Activated CD4-positive, alpha-beta T cell treated with anti-CD3 and anti-CD28 coated beads for 24 hours (primary cell): ENCODE measurements at regions not wholly inside any gene's neighbourhood (a gene's known extent, or its start where the extent isn't known, plus 50 kb on each side); places are given as distances from the start of the nearest gene placed in this dataset.
"Not testable (repeated sequence)": the region's sequence is repeated elsewhere in the genome, so short reads cannot be mapped to it uniquely, and the experiment has no call there.

Experiments used
- DNase-seq, 2 donors: peaks; one replicate each; pipeline ENCODE4 v3.0.0-alpha.2; 2020; ENCODE audit warnings: low read depth in 2 of 2

DNA sequence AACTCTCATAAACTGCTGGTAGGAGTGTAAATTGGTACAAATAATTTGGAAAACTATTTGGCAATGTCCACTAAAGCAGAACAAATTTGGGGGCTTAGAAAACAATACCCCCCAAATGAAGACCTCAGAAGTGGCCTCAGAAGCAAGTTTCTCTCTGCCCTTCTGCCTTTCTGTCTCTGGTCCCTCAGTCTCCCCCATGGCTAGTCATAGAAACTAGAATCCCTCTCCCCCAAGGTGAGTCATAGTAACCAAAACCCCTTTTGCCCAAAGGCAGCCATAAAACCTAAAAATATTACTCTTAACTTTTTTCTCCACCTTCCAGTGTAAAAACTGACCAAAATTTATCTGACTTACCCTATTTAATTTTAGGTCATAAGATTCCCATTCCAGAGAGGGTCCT lies 350.7 kb upstream of the LRRC3B start:
- no peak for DNase-seq

DNA sequence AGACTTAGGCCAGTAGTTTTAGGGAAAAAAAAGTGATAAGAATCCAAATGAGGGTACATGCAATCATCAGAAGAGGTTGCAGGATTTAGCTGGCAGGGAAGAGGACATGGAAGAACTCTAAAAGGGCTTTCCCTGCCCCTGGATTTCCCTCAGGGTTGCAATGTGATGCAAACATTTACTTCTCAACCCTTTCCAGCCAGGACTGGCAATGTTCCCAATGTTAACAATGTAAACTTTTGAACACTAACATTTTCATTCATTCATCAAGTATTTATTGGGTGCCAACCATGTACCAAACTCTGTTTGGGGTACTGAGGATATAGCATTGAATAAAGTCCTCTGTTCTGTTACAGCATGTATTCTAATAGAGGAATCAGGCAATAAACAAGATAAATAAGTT lies 349.4 kb upstream of the LRRC3B start:
- DNase-seq = no peak

DNA sequence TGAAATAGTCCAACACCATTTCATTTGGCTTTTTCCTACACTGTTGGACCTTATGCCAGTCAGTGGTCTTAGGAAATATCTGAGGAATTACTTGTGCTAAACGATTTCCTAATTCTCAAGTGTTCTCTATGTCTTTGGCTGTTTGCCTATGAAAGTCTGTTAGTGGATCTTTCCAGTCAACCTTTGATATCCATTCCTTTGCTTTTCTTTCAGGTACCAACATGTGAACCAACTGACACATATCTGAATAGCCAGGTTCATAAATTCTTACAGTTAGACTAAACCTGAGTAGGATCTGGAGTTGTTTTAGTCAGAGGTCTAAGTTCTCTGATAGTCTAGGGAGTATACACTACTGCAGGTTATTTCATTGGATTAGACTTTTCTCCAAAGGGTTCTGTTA lies 343.5 kb upstream of the LRRC3B start:
- no peak for DNase-seq

DNA sequence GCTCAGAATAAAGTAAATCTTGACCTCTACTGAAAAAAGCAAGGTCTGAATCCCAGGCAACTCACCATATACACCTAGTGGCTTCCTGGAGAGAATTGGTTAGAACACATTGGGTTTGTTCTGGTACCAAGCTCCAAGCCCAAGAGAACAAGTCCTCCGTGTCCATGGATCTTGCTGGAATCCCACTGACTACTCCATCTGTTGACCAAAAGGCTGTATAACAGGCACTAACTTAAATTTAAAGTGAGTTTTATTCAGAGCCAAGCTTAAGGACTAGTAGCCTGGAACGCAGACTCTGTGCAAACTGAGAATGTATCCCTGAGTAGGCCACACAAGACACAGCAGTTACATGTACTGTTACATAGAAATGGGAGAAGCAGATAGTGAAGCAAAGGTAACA lies 342.1 kb upstream of the LRRC3B start:
- DNase-seq = no peak

DNA sequence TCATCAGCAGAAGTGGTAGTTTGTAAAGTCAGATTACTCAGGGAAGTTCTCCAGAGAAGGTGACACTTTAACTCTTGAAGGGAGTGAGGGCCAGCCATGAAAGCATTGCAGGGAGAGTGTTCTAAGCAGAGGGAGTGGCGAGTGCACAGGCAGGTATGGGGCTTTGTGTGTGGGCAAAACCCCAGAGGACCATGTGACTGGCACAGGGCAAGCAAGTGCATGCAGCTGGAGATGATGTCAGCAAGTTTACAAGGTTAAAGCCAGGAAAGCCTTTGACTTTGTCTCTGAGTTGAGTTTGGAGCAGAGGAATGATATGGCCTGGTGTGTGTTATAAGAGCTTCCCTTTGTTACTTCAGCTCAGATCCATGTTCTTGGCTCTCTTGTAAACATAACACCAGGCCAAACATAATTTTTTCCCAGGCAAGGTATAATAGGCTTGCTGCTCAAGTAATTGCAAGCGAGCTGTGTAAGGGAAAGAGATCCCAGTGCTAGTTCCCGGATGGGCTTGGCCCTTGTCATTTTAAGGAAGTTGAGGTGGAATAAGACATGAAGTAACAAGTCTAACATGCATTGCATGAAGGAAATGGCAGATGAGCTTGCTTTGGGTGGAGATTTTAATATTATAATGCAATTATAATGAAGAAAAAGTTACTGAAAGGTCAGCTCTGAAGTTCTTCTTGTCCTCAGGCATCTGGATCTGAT lies 341.1 kb upstream of the LRRC3B start:
- DNase-seq = no peak

DNA sequence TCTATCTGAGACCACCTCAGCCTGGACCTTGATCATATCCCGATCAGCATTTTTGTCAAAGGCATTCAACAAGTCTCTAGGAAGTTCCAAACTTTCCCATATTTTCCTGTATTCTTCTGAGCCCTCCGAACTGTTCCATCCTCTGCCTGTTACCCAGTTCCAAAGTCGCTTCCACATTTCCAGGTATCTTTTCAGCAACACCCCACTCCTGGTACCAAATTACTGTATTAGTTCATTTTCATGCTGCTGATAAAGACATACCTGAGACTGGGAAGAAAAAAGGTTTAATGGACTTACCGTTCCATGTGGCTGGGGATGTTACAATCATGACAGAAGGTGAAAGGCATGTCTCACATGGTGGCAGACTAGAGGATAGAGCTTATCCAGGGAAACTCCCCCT lies 338.1 kb upstream of the LRRC3B start:
- DNase-seq = not testable (repeated sequence)

DNA sequence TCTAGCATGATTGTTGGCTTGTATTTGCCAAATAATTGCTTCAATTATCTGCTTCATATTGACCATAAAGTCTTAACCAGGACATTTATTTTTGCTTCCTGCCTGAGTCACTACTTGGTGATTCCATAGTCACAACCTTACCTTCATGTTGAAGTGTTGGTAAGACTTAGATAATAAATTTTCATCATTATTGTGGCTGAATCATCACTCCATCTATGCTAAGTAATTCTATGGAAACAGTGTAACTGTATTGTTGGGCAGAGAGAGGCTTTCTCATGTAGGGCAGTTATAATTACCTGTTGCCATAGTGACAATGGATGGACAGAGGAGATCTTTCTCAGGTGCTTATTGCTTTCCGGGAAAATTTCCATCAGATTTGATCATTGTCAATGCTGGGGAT lies 330.7 kb upstream of the LRRC3B start:
- DNase-seq = no peak

DNA sequence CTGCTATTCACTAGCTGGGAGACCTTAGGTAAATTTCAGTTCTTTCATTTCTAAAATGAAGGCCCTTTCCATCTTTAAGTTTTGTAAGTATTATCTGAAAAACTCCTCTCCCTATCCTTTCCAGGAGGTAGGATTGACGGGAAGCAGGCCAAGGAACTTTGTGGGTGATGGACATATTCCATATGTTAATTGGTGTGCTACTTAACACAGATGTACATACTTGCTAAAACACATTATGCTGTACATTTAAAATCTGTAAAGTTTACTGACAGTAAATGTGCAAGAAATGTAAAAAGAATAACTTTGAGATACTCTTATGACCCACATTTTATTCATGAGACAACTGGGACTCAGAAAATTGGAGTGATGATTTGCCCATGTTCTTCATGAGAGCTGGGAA lies 329.8 kb upstream of the LRRC3B start:
- no peak for DNase-seq

DNA sequence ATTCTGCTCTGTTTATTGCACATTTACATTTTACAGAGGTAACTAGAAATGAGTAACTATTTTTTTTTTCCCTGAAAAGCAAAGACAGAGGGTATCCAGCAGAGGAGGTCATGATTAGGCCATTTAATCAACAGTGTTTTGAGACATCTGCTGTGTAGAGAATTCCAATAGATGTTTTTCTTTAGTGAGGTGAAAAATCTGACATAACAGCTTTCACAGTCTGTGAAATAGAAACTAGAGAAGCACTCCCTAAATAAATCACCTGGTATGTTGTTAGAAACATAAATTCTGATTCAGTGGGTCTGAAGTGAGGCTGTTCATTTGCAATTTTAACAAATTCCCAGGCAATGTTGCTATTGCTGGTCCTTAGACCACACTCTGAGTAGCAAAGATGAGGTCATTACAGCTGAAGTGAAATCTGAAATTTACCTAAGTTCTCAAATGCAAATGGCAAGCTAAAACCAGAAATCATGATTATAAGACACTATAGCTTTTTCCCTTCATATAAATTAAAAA lies 329.2 kb upstream of the LRRC3B start:
- no peak for DNase-seq

DNA sequence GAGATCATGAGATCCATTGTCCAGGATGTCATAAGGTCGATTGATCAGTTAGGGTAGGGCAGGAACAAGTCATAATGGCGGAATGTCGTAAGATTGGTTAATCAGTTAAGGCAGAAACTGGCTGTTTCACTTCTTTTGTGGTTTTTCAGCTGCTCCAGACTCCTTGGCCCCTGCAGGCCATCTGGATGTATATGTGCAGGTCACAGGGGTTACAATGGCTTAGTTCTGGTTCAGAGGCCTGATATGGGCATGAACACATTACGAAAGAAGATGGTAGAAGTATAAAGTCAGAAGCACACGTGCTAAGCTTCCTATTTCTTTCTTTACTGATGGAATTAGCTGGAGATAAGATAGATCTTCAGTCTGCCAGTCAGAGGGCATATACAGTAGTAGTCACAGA lies 315.4 kb upstream of the LRRC3B start:
- no peak for DNase-seq

DNA sequence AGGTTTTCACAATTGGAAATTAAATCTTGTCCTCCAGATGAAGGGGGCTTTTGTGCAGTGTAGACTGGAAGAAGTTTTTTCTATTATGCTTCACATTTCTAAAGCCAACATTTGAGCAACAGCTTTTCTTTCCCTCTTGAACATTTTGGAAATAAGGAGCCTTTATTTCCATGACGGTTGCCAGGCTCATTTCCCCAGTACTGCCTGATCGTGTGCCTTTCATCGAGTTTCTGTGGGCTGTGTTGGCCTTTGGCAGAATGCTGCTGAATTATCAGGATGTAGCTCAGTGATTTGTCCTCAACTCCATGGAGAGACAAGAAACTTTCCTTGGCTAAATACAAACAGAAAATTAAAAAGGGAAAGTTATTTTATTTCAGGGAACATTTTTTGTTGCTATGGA lies 314.8 kb upstream of the LRRC3B start:
- DNase-seq = no peak

DNA sequence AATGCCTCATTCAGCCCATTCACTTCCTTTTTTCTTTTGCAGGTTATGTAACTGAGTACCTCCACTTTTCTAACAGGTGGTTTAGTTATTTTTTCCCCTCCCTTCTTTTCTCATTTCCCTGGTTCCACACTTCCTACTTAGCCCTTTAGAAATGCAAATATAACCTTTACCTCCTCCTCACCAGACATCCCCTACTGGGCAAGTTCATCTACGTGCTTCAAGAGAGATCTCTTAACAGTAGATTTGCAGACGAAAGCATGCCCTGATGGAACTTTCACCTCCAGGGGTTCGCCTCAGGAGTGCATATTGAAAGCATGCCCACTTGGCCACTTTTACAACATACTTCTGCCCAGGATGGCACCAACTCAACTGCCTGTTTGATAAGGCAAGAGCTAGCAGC lies 314.1 kb upstream of the LRRC3B start:
- no peak for DNase-seq

DNA sequence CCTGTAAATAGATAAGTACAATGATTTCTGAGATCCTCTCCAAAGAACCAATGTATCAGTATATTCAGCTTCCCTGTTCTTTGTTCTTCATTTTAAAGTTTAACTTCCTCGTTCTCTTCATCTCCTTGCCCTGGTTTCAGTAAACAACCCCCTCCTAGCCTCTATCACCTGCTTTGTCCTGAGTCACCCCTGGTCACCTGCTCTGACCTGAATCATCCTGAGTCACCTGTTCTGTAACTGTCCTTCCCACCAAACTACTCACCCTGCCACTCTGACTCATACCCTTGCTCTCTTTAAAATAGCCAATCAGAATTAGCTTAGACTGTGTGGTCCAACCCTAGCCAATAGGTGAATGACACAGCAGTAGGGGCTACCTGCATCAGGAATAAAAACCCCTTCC lies 313.0 kb upstream of the LRRC3B start:
- not testable (repeated sequence) for DNase-seq

DNA sequence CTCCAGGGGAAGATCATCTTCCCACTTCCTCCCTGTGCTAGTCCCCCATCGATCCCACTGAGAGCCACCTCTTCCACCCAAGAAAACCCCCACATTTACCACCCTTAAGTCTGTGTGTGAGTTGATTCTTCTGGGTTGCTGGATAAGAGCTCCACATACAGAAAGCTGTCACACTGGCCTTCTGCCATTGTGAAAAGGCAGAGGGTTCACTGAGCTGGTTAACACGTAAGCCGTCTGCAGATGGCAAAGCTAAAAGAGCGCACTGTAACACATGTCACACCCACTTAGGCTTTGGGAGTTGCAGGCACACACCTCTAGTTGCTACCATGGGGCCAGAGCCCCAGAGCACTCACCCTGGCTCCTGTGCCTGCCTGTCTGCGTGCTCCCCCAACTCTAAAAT lies 309.8 kb upstream of the LRRC3B start:
- DNase-seq = no peak

DNA sequence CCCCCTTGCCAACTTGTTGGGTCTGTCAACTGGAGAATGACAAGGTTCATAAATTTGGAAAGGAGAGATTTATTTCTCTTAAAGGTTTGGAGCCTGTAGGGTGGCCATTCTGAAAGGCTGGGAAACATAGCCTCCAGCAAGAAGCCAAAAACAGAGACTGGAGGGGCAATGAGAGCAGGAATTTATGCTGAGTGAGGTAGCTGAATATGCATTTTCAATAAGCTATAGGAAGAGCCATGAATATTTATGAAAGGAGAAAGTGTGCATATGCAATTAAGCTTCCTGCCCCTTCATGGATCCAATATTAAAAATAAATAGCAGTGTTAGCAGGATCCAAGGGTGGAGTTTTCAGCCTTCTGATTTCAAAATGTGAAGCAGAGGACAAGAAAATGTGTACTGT lies 306.1 kb upstream of the LRRC3B start:
- no peak for DNase-seq

DNA sequence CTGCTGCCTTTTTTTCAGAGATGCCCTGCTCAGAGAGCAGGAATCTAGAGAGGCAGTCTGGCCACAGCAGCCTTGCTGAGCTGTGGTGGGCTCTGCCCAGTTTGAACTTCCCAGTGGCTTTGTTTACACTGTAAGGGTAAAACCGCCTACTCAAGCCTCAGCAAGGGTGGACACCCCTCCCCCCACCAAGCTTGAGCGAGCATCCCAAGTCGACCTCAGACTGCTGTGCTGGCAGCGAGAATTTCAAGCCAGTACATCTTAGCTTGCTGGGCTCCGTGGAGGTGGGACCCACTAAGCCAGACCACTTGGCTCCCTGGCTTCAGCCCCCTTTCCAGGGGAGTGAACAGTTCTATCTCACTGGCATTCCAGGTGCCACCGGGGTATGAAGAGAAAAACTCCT lies 298.8 kb upstream of the LRRC3B start:
- DNase-seq = not testable (repeated sequence)

DNA sequence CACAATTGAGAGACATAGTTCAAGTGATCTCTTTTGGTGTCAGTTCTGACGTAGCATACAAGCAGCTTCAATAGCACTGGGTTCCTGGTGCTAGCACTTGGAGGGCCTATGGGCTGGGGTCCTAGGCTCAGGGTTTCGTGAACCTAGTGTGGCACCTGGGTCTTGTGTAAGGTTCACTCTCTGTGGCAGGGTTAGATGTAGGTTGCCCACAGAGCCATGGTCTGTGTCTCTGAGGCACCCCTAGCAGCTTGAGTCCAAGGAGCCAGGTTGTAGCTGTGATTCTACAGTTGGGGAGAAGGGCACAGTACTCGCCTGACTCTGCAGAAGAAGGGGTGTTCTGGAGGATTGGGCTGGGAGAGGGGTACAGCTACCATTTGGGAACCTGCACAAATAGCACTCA lies 282.6 kb upstream of the LRRC3B start:
- DNase-seq = no peak

DNA sequence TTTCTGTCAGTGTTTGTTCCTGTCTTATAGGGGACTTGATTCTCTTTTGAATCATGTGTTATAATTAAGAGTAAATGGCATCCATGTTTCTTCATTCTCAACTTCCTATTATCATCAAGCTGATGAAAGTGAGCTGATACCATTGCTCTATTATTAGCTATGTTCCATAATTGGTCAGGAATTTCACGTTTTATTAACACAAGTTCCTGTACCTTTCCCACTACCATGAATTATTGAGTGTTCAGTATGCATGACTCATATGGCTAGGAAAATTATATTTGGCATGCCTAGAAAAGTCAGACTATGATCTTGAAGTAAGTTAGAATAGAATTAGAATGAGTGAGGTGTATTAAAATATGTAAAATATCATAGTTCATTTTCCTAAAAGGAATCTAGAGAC lies 278.9 kb upstream of the LRRC3B start:
- DNase-seq = no peak

DNA sequence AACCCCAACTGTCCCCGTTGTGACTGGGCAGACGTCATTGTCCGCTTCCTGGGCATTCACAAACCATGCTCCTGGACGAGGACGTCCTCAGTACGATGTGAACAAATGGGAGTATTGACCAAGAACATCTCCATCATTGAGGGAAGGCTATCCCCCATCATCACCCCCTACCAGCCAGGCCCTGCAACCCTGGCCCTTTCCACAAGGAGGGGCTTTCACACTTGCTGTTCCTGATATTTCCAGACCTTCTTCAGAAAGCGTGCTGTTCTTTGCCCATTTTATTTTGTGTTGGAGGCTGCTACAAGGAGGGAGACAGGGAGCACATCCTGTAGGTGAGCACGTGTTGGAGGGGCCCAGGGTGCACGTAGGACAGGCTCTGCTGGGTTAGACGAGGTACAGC lies 277.0 kb upstream of the LRRC3B start:
- no peak for DNase-seq

DNA sequence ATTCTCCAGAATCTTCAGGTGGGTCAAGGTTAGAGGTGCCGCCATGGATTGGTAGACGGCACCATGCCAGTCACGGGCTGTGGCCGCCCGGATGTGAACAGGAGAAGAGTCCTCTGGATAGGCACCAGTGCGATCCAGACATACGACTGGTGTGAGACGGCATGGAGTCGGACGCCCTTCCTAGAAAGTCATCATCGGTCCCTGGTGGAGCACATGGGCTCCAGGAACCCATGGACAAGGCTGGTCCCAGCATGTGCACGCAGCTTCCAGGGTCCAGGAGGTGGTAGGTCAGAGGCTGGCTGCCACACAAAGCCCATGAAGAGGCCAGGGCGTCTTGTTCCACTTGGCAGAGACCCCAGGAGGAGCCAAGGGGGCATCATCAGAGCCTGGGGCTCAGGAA lies 276.1 kb upstream of the LRRC3B start:
- no peak for DNase-seq

DNA sequence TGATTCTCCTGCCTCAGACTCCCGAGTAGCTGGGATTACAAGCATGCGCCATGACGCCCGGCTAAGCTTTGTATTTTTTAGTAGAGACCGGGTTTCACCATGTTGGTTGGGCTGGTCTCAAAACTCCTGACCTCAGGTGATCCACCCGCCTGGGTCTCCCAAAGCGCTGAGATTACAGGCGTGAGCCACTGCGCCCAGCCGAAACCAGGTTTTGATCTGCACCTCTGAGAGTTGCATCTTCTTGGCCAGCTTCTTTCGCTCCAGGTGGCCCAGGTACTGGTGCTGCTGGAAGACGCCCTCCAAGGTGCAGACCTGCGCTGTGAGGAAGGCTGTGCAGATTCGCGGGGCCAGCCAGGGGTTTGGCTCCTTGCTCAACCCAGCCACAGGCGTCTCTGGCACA lies 275.4 kb upstream of the LRRC3B start:
- DNase-seq = no peak

DNA sequence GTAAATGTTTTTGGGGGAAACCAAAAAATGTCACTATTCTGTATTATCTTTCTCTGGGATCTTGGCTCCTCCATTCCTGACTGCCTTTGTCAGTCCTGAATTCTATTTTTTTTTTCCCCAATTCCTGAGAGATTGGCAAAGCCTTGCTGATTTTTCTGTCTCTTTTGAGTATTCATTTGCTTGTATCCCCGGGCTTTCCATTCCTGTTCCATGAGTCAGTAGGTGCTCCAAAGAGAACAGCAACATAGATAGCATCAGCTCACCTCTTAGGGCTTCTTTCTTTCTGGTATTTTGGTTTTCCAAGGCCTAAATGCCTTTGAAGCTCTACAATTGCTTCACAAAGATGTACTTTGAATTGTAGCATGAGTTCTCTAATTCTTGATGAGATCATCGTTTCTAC lies 271.7 kb upstream of the LRRC3B start:
- no peak for DNase-seq

DNA sequence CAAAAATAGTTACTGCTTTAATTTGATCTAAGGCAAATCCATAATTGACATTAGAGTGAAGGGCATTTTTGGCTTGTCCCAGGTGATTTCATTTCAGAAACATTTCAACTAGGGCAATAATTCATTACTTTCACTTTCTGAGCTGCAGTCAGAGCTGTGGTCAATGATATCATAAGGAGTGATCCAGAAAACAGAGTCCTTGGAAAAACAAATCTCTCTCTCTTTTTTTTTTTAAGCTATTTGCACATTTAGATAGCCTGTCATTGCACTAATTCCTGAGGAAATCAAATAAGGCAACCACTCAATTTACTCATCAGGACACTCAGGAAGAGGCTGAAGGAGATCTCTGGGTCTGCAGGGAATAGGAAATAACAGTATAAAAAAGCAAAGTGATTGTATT lies 269.5 kb upstream of the LRRC3B start:
- DNase-seq = no peak

DNA sequence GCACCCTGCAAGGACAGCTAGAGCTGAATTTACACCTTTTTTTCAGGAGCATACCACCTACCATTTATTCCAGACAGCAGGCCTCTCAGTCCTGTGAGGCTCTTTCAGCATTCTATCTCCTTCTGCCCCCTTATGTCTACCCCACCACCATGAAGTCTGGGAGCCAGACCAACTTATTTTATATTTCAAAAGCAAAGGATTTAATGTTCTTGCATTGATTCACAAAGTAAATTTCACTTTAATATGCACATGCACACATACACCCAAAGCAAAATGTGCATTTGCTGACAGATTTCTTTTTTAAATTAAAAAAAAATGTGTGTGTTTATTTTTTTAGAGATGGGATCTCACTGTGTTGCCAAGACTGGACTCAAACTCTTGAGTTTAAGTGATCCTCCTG lies 264.2 kb upstream of the LRRC3B start:
- DNase-seq = no peak
